Fibroblast of villous mesenchyme (primary cell): ENCODE measurements at regions not wholly inside any gene's neighbourhood (a gene's known extent, or its start where the extent isn't known, plus 50 kb on each side); places are given as distances from the start of the nearest gene placed in this dataset.

Source experiments
- DNase-seq: peaks from one replicate; pipeline ENCODE4 v3.0.0-alpha.2; 2010; ENCODE audit warnings: low read depth
- H3K4me3 ChIP-seq: 2 replicates; pipeline ENCODE4 v1.5.1; 2011; ENCODE audit warnings: low read depth, mild to moderate bottlenecking, low read length
- TF ChIP-seq, protein P1 (sequence below): IDR thresholded peaks from 2 replicates; pipeline ENCODE4 v1.5.1; 2012; ENCODE audit warnings: low read depth, mild to moderate bottlenecking, low read length; ENCODE audit not compliant: insufficient read depth

- no peak for DNase-seq
- TF ChIP-seq, protein P1, sequence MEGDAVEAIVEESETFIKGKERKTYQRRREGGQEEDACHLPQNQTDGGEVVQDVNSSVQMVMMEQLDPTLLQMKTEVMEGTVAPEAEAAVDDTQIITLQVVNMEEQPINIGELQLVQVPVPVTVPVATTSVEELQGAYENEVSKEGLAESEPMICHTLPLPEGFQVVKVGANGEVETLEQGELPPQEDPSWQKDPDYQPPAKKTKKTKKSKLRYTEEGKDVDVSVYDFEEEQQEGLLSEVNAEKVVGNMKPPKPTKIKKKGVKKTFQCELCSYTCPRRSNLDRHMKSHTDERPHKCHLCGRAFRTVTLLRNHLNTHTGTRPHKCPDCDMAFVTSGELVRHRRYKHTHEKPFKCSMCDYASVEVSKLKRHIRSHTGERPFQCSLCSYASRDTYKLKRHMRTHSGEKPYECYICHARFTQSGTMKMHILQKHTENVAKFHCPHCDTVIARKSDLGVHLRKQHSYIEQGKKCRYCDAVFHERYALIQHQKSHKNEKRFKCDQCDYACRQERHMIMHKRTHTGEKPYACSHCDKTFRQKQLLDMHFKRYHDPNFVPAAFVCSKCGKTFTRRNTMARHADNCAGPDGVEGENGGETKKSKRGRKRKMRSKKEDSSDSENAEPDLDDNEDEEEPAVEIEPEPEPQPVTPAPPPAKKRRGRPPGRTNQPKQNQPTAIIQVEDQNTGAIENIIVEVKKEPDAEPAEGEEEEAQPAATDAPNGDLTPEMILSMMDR: no peak
- no peak overlapping the region for H3K4me3 ChIP-seq
Observed at GRCh38 chr13:82129281-82129680, 1753.0 kb downstream of the SLITRK1 start.

DNA sequence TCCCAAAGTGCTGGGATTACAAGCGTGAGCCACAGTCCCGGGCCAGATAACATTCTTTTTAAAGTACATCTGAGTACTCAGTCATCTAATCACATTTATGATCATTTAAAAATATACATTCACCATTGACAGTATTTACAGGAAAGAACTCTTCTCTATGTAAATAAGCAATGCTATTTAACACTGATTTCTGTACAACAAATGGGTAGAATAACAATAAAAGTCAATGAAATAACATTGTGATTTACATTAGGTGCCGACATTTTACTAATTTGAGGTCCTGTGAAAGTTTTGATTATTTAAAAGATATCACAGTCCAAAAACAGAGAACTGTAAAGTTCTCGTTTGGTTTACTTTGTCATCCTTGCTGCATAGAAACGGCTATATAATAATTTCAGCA is 1763.7 kb downstream of the SLITRK1 start:
- no peak for DNase-seq
- no peak overlapping the region for H3K4me3 ChIP-seq
- TF ChIP-seq, protein P1: no peak

GRCh38 chr13:82116422-82116989 is 1765.8 kb downstream of the SLITRK1 start:
- no peak overlapping the region for H3K4me3 ChIP-seq
- TF ChIP-seq, protein P1: no peak

DNA sequence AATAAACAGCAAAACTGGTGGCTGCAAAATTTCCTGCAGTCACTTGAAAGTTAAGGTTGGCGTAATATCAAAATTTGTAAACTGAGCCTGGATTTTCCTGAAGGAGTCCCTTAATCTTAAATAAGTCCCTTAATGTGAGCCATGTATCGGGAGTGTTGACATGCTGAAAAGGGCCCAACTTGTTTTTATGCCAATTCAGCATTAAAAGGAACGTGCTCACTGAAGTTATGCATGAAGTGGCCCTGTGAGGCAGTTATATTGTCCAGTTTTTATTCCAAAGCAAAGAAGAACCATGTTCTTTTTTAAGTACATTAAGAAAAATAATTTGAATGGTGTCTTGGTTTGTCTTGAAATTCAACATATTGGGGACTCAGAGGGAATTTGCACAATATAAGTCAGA is 1766.9 kb downstream of the SLITRK1 start:
- no peak overlapping the region for H3K4me3 ChIP-seq
- TF ChIP-seq, protein P1: no peak

More at GRCh38 chr13:82116422-82116989, 1765.8 kb downstream of the SLITRK1 start:
- no peak for DNase-seq

DNA sequence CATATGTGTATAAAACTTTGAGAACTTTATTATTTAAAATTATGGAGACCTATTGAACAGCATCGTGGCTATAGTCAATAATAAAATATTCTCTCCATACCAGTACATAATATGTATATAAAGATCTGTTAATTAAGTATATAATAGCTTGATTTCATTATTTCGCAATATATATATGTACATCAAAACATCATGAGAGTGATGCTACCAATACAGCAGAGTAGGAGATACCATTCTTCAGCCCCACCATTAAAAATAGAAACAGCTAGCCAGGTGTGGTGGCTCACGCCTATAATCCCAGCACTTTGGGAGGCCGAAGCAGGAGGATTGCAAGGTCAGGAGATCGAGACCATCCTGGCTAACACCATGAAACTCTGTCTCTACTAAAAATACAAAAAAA is 1755.3 kb upstream of the SPRY2 start:
- TF ChIP-seq, protein P1: no peak
- no peak for DNase-seq
- H3K4me3 ChIP-seq: no peak overlapping the region

More for the DNA sequence above, 1766.9 kb downstream of the SLITRK1 start:
- no peak for DNase-seq

DNA sequence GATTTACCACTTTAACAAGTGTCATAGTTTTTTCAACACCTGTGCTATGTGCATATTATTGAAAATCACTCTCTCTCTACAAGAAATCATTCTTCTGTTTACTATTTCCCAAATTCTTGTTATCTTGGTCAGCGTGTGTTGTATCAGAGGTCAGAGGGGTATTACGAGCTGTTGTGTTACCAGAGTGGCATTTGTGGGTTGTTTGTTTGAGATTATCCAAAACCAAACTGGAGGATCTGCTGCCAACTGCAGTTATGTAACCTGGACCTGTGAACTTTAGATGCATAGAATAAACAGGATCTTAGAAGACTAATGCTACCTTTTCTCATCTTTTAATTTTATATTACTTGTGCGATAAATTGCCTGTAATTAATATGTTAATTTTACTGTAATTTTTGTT is 1751.4 kb upstream of the SPRY2 start:
- DNase-seq: no peak
- TF ChIP-seq, protein P1: no peak
- H3K4me3 ChIP-seq: no peak overlapping the region

- DNase-seq: no peak
- TF ChIP-seq, protein P1: no peak
- H3K4me3 ChIP-seq: no peak overlapping the region
Observed at GRCh38 chr13:82088781-82089180, 1747.9 kb upstream of the SPRY2 start.
